Activated CD4-positive, alpha-beta T cell treated with anti-CD3 and anti-CD28 coated beads, Interleukin-2, amount 50 U/mL, for 16 hours (primary cell): ENCODE measurements at regions not wholly inside any gene's neighbourhood (a gene's known extent, or its start where the extent isn't known, plus 50 kb on each side); places are given as distances from the start of the nearest gene placed in this dataset.
"Not testable (repeated sequence)": the region's sequence is repeated elsewhere in the genome, so short reads cannot be mapped to it uniquely, and the experiment has no call there.

Source experiments
- DNase-seq: peaks from one replicate; pipeline ENCODE4 v3.0.0-alpha.2; 2020

- no peak for DNase-seq
Observed at GRCh38 chr15:31433091-31433490, 106.5 kb downstream of the KLF13 start.

GRCh38 chr15:31433574-31433973 lies 106.9 kb downstream of the KLF13 start:
- no peak for DNase-seq

GRCh38 chr15:31434275-31434587 lies 107.6 kb downstream of the KLF13 start:
- no peak for DNase-seq

- peak; percentile 91 for DNase-seq
Observed at GRCh38 chr15:31434588-31435260, 108.1 kb downstream of the KLF13 start.

- DNase-seq = peak; percentile 93
Observed at GRCh38 chr15:31435261-31435911, 108.8 kb downstream of the KLF13 start.

DNA sequence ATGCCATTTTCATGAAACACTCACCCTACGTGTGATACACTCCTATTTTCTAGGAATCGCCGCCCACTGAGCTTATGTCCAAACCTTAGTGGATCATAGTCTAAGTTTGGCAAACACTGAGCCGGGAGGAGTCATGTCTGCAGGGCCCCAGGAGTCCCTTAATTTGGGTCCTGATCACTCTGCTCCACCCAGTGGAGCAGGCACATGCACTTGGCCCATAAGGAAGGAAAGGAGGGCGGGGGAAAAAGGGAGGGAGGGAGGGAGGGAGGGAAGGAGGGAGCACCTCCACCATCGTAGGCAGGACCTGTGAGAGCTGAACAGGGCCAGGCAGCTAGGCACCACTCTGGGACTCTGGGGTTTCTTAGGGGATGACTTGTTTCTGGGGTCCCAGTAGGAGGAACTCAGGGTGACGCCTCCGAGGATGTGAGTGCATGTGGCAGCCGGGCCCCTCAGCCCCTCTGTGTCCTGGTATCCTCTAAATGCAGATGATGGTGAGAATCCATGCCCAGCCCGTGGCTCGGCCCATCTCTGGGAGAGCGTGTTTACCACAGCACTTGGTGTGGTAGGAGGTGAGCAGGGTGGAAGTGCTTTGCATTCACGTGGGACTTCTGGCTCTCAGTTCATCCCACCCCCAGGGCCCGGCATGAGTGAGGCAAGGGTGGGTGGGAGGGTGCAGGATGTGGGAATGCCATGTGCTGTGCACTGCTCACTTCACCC lies 109.4 kb downstream of the KLF13 start:
- peak; percentile 53 for DNase-seq

GRCh38 chr15:31437686-31438085 lies 111.1 kb downstream of the KLF13 start:
- DNase-seq = peak; percentile 42

DNA sequence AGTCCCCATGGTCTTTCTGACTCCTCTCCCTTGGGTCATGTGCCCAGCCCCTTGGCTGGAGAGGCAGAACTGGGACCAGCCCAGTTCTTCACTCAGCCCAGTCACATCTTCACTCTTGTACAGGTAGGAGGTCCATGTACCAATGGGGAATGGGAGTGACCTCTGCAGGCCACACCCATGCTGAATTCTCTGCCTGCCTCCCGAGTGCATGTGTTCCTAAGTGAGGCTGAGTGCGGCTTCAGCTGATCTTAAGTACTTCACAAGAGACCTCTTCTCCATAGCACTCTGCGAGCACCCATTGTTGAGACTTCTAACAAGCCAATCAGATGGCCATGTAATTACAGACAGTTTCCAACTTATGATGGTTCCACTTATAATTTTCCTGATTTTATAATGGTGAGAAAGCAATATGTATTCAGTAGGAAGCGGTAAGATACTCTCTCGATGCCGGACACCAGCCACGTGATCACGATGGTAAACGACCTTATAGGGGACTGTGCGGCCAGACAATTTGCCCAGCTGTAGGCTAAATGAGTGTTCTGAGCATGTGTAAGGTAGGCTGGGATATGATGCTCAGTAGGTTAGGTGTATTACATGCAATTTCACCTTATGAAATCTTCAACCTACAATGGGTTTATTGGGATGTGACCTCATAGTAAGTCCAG lies 112.1 kb downstream of the KLF13 start:
- no peak for DNase-seq

- DNase-seq = peak; percentile 45
Observed at GRCh38 chr15:31439328-31439727, 112.7 kb downstream of the KLF13 start.

DNA sequence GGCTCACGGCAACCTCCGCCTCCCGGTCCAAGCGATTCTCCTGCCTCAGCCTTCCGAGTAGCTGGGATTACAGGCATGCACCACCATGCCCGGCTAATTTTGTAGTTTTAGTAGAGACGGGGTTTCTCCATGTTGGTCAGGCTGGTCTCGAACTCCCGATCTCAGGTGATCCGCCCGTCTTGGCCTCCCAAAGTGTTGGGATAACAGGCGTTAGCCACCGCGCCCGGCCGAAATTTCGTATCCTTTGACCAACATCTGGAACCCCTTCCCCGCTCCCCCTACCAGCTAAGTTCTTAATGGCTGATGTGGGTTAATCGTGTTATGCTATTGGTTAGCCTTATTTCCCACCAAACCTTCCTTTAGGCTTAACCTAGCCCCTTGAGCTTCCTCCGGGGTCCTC lies 113.6 kb downstream of the KLF13 start:
- not testable (repeated sequence) for DNase-seq

DNA sequence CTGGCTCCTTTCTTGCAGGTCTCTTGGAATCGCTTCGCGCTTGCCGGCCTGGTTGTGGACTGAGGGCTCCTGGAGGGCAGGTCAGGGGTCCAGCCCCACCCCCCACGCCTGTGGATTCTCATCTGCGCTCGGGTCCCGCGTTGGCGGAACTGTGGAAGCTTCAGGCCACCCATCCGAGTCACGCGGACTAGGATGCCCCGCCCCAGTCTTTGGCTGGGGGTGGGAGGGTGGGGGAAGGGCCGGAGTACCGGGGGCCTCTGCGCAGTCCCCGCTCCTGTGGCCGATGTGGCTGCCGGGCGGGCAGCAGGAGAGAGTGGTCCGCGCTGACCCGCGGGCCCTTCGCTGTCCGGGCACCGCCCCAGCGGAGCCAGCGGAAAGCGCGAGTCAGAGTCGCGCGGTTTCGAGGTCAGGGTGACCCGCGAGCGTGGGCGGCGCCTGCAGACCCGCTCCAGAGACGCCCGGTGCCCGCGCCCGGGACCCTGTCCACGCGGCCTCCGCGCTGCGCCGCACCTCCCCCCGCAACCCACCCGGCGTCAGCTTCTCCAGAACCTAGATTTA lies 114.2 kb downstream of the KLF13 start:
- peak; percentile 46 for DNase-seq

DNA sequence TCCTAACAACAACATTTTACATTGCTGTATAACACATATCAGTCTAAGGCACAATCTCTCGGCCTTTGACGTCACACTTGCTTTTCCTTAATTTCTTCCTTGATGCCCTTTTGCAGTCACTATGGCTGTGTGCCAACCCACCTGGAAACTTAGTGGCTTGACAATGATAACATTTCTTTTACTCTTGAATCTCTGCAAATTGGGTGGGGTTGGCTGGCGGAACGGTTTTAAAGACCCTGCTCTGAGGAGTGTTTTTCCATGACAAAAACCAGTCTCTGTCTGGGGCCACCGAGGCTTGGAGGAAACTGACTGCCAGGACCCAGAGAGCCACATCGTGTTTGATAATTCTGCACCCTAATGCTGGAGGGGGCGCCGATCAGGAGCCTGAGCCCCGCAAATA lies 115.6 kb downstream of the KLF13 start:
- no peak for DNase-seq

DNA sequence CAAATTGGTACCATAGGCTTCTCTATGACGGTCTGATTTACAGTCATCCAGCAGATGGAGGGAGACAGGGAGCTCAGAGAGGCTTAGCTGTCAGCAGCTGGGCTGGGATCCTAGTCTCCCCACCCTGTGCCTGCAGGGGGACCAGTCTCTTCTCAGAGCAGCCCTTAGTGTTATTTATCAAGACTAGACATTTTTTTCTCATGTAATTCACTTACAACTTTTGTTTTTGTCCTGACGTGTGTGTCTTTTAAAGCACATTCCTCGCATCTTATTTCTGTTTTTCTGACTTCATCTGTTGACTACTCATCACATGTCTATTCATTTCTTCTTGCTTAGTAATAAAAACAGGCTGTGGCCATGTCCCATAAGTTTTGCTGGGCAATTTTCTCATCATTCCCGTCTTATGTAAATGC lies 116.1 kb downstream of the KLF13 start:
- no peak for DNase-seq

DNA sequence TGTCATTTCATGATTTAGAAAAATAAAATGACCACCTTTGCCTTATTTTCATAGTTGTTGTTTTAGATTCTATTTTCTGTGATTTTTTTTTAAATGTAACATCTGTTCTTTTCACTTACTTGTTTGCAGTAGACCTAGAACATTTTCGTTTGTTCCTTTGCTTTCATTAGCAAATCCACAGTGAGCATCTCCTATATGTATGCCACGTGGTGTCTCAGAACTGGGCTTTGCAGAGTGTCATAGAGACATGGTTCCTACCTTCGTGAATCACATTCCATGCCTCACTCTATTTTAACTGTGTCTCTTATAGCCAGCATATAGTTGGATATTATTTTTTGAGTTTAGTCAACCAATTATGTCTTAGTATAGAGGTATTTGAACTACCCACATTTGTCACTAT lies 118.2 kb downstream of the KLF13 start:
- no peak for DNase-seq

DNA sequence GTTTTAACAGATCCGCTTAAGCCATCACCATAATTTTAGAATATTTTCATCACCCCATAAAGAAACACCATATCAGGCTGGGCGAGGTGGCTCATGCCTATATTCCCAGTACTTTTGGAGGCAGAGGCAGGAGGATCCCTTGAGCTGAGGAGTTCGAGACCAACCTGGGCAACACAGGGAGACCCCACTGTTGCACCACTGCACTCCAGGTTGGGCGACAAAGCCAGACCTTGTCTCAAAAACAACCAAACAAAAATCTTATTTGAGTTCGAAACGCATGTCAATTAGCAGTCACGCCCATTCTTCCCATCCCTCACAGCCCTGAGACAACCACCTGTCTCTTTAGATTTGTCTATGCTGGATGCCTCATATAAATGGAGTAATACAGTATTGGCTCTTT lies 119.9 kb downstream of the KLF13 start:
- no peak for DNase-seq

DNA sequence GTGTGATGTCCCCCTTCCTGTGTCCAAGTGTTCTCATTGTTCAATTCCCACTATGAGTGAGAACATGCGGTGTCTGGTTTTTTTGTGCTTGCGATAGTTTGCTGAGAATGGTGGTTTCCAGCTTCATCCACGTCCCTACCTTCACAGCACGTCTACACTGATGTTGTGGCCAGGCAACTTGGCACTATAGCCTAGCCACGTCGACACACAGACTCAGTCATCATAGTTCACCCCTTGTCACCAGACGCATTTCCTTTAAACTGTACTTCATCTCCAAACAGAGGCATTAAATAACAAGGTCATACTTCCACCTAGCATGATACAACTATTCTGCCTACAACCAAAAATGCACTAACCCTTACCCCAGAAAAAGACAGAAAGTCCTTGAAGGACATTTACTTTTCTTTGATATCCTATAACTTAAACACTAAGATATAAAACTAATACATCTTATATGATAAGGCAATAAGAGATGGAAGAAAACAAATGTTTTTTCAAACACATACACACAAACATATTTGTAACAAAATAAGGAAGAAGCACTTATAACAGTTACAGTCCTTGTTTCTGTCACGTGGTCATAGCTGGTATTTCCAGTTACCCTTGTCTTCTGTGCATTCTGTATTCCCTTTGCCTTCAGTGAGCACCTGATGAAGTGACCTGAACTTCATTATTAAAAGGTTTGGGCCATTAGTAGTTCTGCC lies 121.4 kb downstream of the KLF13 start:
- DNase-seq = no peak

DNA sequence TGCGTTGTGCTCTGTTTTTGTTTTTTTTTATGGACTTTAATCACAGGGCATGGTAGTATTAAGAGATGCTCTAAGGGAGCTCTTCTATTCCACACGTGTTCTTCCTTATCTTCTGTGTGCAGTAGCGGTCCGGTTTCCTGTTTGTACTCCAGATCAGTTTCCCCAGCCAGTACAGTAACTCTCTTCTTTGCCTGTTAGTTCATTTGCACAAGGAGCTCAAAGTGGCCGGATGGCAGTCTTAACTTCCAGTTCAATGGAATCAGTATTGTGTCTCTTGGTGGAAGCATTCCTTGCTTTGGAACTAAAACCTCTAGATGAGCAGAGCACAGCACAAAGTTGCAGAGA lies 122.0 kb downstream of the KLF13 start:
- DNase-seq = no peak

DNA sequence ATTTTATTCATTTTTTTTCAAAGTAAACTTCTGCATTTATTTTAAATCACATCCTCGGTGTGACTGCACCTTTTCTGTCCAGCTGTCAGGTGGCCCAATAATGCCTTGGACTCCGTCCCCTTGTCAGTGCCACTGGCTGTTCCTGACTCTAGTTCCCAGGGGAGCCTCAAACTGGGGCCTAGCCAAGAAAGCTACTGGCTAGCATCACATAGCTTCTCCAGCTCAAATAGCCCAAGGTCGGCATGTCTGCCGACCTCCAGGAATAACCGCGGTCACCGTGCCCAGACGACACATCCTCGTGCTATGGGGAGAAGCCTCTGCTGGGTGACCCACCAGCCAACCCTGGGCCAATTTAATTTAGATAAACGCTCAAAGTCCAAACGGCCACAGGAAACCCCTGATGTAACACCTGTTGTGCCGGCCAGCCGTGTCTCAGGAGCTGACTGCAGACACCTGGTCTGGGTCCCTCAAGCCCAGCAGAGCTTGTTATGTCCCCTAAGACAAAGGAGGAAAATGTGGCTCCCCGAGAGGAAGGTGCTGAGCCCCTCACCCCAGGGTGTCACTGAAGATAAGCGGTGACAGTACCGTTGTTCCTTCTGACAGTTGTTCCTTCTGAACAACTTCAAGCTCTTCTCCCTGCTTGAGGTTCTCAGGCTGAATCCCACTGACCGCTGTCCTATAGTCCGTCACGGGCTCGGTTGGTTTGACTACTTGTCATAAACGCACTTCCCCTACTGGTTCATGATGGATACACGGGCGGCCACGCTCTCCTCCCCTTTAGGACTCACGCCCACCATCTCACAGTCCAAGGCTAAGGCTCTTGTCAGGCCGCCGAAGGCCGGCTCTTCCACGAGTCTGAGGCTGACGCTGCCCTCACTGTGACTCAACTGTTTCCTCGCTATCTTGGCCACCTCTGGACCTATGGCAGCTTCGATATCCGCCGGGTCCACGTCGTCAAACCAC lies 126.2 kb downstream of the KLF13 start:
- no peak for DNase-seq

- DNase-seq = no peak
Observed at GRCh38 chr15:31453558-31454318, 127.1 kb downstream of the KLF13 start.

DNA sequence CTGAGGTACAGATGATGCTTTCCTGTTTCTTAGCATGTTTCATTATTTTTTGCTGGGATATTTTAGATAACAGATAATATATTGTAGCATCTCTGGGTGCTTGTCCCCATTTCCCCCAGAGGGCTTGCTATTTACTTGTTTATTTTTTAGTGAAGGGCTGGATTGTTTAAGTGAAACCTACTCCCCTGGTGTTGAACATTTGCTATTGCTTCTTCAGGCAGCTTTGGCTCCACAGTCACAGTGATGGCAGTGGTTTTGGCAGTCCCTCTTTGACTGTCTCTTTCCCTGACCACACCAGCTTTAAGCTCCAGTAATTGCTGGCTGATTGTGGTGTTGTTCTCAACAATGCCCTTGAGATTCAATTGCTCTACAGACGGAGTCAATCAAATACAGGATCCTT lies 128.9 kb downstream of the KLF13 start:
- peak; percentile 17 for DNase-seq
